ENCODE measurements at regions not wholly inside any gene's neighbourhood (a gene's known extent, or its start where the extent isn't known, plus 50 kb on each side); places are given as distances from the start of the nearest gene placed in this dataset.

- no peak overlapping the region for H3K4me3 Mint-ChIP-seq
- TF ChIP-seq CTCF (IDR thresholded peaks at IDR 0.05): no peak
- intact Hi-C loops (cut with micrococcal nuclease): no loop called here
- H3K27ac Mint-ChIP-seq: no peak overlapping the region
- no peak overlapping the region for H3K4me3 ChIP-seq (ENCODE audit: low read length)
- H3K36me3 ChIP-seq (ENCODE audit: control insufficient read depth, insufficient read depth, low read length): no peaks in the 10 kb centered on the region
- no peak for DNase-seq
- no peaks in the 10 kb centered on the region for H3K27me3 Mint-ChIP-seq (ENCODE audit: low read depth in 2 of 2)
- H3K27ac ChIP-seq (ENCODE audit: low read length): no peak overlapping the region
- peaks cover 8% of the 10 kb centered on the region for H3K9me3 ChIP-seq (ENCODE audit: control insufficient read depth, insufficient read depth, low read length)
- no peaks in the 10 kb centered on the region for H3K4me1 ChIP-seq (ENCODE audit: control insufficient read depth, insufficient read depth, low read length)
- 90% methylated on average over 2 of the region's 3 CpGs for WGBS (ENCODE audit: insufficient coverage)
- peaks cover 13 to 27% of the 10 kb centered on the region in 2 donors for H3K9me3 Mint-ChIP-seq
- no peaks in the 10 kb centered on the region for H3K36me3 Mint-ChIP-seq
- H3K27me3 ChIP-seq (ENCODE audit: control insufficient read depth, insufficient read depth, low read length): no peaks in the 10 kb centered on the region
- H3K4me1 Mint-ChIP-seq: no peaks in the 10 kb centered on the region
- no peak for ATAC-seq
These were observed 1139.9 kb upstream of the FLRT2 start for GRCh38 chr14:84390010-84390409.

- no peaks in the 10 kb centered on the region for H3K4me1 Mint-ChIP-seq
- no peaks in the 10 kb centered on the region for H3K27me3 ChIP-seq (ENCODE audit: control insufficient read depth, insufficient read depth, low read length)
- H3K4me3 Mint-ChIP-seq: no peak overlapping the region
- H3K27ac Mint-ChIP-seq: no peak overlapping the region
- ATAC-seq (no peak), DNase-seq (no peak)
- H3K9me3 Mint-ChIP-seq: peaks cover 14 to 25% of the 10 kb centered on the region in 2 donors
- intact Hi-C loops (cut with micrococcal nuclease): no loop called here
- no peaks in the 10 kb centered on the region for H3K4me1 ChIP-seq (ENCODE audit: control insufficient read depth, insufficient read depth, low read length)
- no peak overlapping the region for H3K27ac ChIP-seq (ENCODE audit: low read length)
- WGBS (ENCODE audit: insufficient coverage): 88% methylated on average over 3 of the region's 3 CpGs
- peaks cover 17% of the 10 kb centered on the region for H3K9me3 ChIP-seq (ENCODE audit: control insufficient read depth, insufficient read depth, low read length)
- H3K27me3 Mint-ChIP-seq (ENCODE audit: low read depth in 2 of 2): no peaks in the 10 kb centered on the region
- H3K36me3 ChIP-seq (ENCODE audit: control insufficient read depth, insufficient read depth, low read length): no peaks in the 10 kb centered on the region
- no peak for TF ChIP-seq CTCF (IDR thresholded peaks at IDR 0.05)
- H3K36me3 Mint-ChIP-seq: no peaks in the 10 kb centered on the region
- no peak overlapping the region for H3K4me3 ChIP-seq (ENCODE audit: low read length)
These were observed 1132.3 kb upstream of the FLRT2 start for GRCh38 chr14:84397631-84398030.

GRCh38 chr14:84399296-84399910, 1130.5 kb upstream of the FLRT2 start:
- Mint-ChIP-seq H3K36me3 (no peaks in the 10 kb centered on the region), H3K27me3 (ENCODE audit: low read depth in 2 of 2) (no peaks in the 10 kb centered on the region), H3K4me3 (no peak overlapping the region), H3K4me1 (no peaks in the 10 kb centered on the region), H3K27ac (no peak overlapping the region), H3K9me3 (peaks cover 12 to 19% of the 10 kb centered on the region in 2 donors)
- H3K4me3 ChIP-seq (ENCODE audit: low read length): no peak overlapping the region
- TF ChIP-seq CTCF (IDR thresholded peaks at IDR 0.05): no peak
- peaks cover 13% of the 10 kb centered on the region for H3K9me3 ChIP-seq (ENCODE audit: control insufficient read depth, insufficient read depth, low read length)
- WGBS (ENCODE audit: insufficient coverage): 95% methylated on average over 62 of the region's 62 CpGs
- no peak overlapping the region for H3K27ac ChIP-seq (ENCODE audit: low read length)
- intact Hi-C loops (cut with micrococcal nuclease): no loop called here
- no peaks in the 10 kb centered on the region for H3K4me1 ChIP-seq (ENCODE audit: control insufficient read depth, insufficient read depth, low read length)
- no peaks in the 10 kb centered on the region for H3K36me3 ChIP-seq (ENCODE audit: control insufficient read depth, insufficient read depth, low read length)
- no peaks in the 10 kb centered on the region for H3K27me3 ChIP-seq (ENCODE audit: control insufficient read depth, insufficient read depth, low read length)
- DNase-seq (no peak), ATAC-seq (no peak)

GRCh38 chr14:84401631-84402030, 1128.3 kb upstream of the FLRT2 start:
- H3K4me3 Mint-ChIP-seq: no peak overlapping the region
- intact Hi-C loops (cut with micrococcal nuclease): no loop called here
- H3K9me3 Mint-ChIP-seq: peaks cover 4 to 10% of the 10 kb centered on the region in 2 donors
- Histone ChIP-seq H3K27me3 (ENCODE audit: control insufficient read depth, insufficient read depth, low read length) (no peaks in the 10 kb centered on the region), H3K4me3 (ENCODE audit: low read length) (no peak overlapping the region), H3K9me3 (ENCODE audit: control insufficient read depth, insufficient read depth, low read length) (peaks cover 13% of the 10 kb centered on the region), H3K27ac (ENCODE audit: low read length) (no peak overlapping the region), H3K4me1 (ENCODE audit: control insufficient read depth, insufficient read depth, low read length) (no peaks in the 10 kb centered on the region), H3K36me3 (ENCODE audit: control insufficient read depth, insufficient read depth, low read length) (no peaks in the 10 kb centered on the region)
- DNase-seq (no peak), ATAC-seq (no peak)
- no peaks in the 10 kb centered on the region for H3K27me3 Mint-ChIP-seq (ENCODE audit: low read depth in 2 of 2)
- no peak overlapping the region for H3K27ac Mint-ChIP-seq
- H3K36me3 Mint-ChIP-seq: no peaks in the 10 kb centered on the region
- H3K4me1 Mint-ChIP-seq: no peaks in the 10 kb centered on the region
- 68% methylated on average over 3 of the region's 3 CpGs for WGBS (ENCODE audit: insufficient coverage)
- TF ChIP-seq CTCF (IDR thresholded peaks at IDR 0.05): no peak

Data from natural killer cell (primary cell).